ENCODE measurements at regions not wholly inside any gene's neighbourhood (a gene's known extent, or its start where the extent isn't known, plus 50 kb on each side); places are given as distances from the start of the nearest gene placed in this dataset.
A peak's percentile ranks its signal among the peaks of the same experiment; 100 is the strongest.

DNA sequence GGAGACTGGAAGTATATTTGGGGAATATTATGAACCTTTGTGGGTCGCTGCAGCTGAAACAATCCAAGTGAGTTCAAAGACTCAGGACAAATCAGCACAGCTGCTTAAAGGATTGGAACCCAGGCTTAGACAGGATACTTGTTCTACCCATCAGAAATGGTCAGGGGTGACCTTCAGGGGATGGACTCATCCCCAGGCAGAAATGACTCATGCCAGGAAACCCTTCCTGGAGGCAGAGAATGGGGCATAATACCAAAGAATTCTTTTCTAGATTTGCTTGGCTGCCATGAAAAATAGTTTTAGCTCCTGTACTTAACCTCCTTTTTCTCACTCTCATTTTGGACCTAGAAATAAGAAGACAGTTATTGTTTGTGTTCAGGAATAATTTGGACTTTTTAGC is 425.5 kb downstream of the TSN start:
- DNase-seq, result no peak

DNA sequence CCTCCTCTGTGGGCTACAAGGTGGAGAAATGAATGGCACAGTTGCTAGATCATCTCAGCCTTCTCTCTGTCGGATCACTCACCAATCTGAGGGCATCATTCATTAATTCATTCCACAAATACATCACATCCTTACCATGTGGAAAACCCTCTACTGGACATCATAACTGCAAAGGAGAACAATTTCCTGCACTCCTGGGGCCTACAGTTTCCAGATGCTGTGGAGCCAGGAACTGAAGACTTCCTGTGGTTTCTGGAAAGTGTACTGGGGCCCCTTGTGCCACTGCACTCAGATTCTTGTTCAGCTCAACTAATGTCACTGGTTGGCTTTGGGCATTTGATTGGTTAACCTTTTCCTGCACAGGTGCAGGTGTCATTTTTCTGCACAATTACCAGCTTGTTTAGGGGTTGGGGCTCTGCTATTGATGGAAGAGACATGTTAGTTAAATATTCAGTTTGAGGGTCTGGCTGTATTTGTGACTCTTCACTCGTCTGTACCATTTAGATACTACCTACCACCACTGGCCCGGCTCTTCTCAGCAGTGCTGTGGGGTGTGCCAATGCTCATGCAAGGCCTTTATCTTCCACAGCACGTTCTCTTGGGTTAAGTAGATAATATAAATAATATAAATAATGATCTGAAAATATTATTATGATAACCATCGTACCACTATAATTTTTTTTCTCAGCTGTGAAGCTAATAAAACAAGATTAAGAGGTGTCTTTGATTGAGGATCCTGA is 427.3 kb downstream of the TSN start:
- no peak for DNase-seq

DNA sequence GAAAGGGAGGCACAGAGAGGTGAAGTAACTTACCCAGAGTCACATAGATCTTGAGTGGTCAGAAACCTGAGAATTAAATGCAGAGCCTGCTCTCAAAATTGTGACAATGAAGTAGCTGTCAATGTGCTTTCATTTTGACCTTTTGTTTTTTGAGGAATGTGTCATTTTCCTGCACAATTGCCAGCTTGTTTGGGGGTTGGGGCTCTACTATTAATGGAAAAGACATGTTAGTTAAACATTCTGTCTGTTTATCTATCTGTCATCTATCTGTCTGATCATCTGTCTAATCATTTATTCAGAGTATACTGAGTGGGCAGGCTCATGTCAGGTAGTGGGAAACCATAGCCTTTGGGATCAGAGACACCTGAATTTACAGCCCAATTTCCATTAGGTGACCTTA is 428.4 kb downstream of the TSN start:
- DNase-seq, result no peak

DNA sequence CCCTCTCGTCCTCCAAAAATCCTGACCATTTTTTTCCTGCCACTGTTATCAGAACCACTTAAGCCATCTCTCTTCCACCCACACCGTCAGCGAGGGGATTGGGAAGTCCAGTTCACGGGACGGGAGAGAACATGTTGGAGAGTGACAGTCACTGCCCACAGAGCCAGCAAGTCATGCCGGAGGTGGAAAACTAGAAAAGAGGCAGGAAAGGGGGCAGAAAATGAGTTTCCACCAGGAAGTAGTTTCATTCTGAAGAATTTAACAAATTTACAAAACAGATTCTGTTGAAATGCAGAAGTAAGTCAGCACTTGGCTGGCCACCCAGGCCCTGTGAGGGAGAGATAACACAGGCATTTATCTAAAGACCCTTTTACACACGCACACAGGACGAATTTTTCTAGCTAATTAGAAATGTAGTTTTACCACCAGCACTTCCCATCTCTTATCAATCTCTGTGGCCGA is 431.3 kb downstream of the TSN start:
- DNase-seq, result peak; percentile 8 to 71 (median 50)

DNA sequence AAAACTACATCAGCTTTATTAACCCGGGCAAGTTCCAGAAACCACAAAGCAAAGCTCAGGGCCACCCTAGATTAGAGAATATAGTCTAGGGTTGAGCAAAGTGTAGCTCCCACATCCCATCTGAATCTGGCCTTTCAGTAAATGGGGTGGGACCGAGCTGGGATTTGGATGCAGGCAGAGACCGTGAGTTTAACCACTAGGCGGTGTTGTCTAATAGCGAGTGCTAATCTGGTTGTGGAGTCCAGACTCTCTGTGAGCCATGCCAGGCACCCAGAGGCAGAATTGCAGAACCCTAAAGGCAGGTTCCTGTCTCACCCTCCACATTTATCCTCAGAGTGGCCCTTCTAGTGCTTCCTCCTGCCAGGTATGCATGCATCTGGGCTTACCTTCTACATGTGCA is 435.9 kb downstream of the TSN start:
- peak in 2 of 4 experiments; percentile 20 to 28 for DNase-seq

DNA sequence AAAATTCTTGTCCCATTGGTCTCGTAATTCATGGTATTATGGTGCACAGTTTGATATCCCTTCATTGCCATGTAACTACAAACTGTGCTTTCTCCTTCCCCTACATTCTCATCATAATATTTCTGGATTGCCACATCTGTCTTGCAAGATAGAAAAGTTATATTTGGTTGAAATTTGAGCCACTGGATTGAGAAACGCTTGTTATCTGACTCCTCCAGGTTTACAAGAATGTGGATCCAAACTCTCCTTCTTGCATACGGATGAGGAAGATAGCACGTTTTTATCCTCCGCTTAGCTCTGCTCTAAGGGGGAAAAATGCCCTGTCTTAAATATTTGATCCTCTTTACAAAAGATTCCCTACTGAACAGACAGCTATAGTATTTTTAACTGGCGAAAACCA is 438.2 kb downstream of the TSN start:
- DNase-seq, result no peak

DNA sequence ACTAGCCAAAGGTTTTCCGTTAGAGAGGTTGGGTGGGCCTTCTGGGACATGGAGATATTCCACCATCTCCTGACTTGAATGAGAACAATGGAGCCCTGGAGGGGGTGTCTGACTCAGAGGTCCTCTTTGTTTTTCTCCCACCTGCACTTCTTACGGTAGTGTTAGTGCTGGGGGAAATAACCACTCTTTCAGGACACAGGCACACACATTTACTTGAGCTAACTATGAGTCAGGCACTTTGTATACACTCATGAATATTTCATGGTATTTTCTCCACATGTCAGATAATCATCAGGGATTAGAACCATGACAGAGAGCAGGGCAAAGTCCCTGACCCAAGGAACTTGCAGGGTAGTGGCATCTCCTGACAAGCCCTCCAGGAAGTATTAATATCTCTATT is 439.1 kb downstream of the TSN start:
- DNase-seq, result no peak

DNA sequence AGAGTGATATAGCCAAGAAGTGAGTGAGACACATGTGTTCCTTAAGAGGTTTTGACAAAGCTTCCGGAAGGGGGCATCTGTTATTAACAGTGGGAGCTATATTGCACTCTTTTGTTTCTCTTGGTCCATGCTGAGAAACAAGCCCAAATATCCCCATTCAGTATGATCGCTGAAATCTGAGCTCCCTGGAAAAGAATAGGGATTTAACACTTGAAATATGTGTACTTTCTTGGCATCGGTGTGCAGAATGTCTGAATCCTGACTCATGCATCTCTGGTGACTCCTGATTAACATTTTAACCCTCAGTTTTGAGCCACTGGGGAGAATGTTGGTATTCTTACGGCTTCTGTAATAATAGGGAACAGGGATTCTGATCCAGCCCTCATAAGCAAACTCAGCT is 448.1 kb downstream of the TSN start:
- no peak for DNase-seq

DNA sequence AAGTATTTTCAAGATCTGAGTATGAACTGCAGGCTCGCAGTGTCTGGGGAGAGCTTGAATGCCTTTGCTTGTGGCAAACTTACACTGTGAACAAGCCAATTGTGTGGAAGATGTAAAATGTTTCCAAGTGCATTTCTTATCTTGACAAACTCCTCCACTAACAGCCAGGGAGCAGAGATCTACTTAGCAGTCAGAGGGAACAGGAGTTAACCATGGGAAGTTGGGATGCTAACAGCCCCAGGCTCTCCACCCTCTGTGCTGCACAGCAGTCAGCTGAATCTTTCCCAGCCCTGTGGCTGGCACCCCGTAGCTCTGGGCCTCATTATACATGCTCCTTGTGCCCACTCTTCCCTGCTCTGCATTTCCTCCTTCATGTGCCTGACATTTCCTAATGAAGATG is 450.2 kb downstream of the TSN start:
- DNase-seq, result no peak

DNA sequence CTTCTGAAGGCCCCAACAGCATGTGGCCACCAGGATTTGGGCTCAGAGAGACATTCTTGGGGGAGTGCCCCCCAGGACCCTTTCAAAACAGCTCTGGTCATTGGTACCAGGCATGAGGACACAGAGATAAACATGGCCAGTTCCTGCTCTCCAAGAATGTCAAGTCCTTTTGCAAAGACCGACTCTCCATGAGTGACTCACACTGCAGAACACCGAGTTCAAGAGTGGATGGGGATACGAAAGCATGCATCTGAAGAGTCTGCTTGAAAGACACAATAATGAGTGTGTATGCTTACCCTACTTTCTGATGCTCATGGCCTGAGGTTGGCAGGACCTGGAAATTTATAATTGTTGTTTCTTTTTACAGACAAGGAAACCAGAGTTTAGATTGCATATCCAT is 450.6 kb downstream of the TSN start:
- no peak for DNase-seq

DNA sequence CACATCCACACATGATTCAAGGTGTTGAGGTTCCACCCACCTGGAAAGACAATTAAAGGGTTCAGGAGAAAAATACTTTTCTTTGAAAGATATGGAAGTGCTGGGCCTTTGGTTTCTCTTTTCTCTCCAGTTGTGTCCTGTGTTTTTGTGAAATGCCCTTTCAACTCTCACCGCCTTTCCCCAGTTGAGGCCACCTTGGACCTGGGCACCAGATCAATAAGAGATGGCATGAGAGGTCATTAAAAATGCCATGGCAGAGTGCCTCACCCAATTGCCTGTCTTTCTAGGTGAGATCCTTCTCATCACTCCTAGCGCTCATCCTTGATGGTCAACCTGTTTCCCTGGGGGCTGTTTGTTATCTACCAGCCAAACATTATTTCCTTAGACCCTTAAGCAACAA is 453.9 kb downstream of the TSN start:
- DNase-seq, result no peak

DNA sequence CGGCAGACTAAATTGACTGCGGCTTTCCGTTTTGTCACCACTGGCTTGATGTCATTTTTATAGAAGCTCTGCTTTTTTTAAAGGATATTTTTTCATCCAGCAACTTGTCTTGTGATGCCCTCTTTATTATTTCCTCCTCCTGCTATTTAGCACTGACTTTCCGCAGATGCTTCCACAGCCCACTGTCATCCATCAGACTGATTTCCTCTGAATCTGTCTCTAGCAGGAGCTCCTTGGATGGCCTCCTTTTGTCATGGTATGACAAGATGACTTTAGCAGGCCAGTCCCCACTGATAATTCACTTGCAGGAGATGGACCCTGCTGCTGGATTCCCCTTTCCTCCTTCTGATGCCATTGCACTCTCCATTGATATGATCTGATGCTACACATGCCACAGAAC is 454.6 kb downstream of the TSN start:
- DNase-seq, result no peak

DNA sequence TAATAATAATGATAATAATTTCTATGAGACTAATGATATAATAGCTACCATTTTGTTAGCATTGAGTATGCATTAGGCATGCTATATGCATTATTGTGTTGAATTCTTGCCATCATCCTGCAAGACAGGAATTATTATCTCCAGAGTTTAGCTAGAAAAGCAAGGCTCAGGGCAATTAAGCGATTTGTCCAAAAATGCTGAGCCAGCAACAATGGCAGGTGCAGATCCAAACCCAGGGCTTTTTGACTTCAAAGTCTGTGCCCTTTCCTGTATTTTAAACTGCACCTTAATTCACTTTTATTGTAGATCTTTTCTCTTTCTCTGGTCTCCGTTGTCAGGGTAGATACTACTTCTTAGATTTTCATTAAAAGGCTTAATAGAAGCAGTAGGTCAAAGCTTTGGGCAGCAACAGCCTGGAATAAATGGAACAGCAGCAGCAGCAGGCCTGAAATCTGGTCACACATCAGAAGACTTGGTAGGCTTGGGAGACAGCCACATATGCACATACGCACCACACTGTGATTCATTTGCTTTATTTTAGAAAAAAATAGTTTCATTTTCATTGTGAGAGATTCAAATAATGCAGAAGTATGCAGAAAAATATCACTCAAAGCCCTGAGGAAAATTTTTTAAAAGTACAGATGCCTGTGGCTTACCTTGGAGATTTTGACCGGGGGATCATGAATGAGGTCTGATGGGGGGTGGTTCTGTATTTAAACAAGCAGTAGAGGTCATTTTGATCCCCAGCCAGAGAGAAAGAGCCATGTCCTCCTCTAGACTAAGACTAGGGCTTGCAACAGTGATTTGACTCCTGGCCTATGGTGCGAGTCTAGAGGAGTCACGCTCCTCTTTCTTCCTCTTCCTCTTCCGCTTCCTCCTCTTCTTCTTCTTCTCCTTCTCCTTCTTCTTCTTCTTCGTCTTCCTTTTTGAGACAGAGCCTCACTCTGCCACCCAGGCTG is 455.7 kb downstream of the TSN start:
- DNase-seq, result no peak

DNA sequence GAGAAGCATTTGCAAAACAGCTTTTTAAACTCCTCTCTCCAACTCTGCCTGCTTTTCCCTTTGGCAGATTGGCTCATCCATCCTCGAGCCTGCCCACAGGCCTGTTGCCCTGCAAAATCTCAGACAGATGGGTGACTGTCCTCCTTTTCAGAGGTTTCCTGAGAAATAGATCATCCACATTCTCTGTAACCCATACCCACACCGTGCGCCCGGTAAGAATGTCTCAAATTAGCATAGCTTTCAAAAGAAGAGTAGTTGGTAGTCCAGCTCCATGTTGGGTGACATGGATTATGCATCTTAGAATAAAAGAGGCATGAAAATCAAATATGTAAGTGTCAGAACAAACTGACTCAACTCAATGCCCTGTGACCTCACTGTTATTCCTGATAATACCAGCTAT is 457.9 kb downstream of the TSN start:
- DNase-seq, result no peak

DNA sequence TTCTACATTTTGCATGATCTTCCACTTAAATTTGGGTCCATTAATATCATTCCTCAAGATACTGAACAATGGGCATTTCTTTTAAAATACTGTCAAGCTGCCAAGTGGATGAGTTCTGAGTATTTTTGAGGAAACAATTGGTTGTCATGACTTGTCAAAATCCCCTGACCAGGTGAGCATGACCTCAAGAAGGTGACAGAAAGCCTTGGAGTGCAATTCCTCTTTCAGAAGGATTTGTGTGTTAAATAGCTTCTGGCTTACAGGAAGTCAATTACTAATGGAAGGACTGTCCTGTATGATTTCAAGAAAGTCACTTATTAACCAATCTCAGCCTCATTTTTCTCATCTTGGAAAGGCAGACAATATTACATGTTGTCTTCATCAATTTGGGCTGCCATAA is 460.6 kb downstream of the TSN start:
- DNase-seq, result no peak

DNA sequence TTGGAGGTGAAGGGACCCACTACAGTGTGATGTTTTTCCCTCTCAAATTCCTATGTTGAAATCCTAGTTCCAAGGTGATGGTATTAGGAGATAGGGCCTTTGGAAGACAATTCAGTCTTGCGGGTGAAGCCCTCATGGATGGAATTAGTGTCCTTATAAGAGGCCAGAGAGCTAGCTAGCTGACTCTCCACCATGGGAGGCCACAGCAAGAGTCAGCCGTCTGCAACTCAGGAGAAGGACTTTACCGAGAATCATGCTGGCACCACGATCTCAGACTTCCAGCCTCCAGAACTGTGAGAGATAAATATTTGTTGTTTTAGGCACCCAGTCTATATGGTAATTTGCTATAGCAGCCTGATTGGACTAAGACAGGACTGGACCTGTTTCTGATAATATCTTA is 461.4 kb downstream of the TSN start:
- DNase-seq, result no peak

DNA sequence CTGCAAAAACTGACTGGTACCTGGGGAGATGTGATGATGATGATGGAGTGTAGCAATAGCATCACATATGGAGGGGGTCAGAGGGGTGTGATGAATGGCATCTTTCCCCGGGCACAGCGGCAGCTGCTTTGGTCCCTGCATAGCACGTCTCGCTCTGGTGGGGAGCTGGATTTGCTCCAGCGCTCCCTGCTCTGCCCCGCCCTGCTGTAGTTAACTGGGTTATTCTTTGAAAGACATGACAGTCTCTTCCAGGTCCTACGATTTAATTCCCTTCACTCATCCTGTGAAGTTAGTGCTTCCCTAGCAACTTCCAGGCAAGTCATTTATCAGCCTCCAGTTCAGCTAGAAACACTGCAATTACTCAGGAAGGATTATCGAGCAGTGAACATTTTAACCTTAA is 463.1 kb downstream of the TSN start:
- DNase-seq, result no peak

DNA sequence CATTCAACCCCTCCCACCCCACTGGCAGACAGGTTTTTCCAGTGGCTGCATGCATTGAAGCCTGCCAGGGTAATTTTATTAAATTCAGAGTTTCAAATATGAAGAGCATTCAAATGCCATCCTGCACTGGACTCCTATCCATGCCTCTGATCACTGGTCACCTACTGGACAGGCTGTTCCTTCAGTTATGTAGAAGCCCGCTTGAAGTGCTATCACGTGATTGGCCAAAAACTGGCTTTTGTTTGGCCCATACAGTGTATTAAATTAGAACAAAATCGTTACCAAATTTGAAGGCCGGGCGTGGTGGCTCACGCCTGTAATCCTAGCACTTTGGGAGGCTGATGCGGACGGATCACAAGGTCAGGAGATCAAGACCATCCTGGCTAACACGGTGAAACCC is 464.1 kb downstream of the TSN start:
- DNase-seq, result no peak

DNA sequence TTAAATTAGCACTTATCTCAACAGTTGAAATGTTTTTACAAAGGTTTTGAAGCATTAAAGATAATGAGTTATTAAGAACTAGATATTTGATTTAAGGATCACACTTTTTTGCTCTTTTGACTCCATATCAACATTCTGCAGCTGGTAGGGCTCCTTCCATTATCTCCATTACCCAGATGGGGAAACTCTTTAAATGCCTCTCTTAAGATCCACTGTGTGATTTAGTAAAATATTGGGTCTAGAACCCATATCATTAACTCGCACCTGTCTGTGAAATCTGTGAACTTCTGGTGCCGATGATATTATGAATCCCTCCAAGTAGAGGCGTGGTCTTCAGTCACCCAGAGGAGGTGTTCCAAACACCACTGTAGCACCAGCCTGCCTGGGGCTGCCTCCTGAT is 466.2 kb downstream of the TSN start:
- DNase-seq, result no peak

DNA sequence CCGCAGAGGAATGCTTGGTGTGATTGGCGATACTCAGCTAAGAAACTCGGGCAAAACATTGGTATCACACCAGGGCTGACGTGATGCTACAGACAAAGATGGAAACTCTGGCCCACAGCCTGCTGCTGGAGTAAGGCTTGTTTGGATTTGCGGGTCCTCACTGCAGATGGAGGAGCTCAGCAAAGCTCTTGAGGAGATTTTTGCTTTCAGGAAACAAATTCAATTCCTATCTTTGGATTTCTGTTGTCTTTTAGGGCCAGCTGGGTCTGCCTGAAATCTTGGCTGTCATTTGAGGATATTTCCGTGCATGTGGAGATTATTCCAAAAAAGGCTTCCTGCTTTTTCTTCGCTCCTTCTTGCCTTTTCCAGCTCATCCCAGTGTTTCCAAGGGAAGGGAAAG is 475.8 kb downstream of the TSN start:
- no peak for DNase-seq

DNA sequence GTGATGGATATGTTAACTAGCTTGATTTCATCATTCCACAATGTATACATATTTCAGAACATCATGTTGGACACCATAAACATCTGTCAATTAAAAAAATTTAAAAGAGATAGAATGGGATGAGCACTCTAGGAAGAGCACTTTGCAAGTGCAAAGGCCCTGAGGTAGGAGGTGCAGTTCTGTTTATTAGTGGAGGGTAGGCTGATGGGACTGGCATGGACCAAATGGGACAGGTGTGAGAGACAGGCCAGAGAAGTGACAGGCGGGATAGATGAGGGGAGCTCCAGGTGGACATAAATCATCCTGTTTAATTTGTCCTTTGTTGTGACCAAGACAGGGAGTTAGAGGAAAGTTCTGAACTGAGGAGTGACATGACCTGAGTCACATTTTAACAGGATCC is 477.9 kb downstream of the TSN start:
- DNase-seq, result no peak

DNA sequence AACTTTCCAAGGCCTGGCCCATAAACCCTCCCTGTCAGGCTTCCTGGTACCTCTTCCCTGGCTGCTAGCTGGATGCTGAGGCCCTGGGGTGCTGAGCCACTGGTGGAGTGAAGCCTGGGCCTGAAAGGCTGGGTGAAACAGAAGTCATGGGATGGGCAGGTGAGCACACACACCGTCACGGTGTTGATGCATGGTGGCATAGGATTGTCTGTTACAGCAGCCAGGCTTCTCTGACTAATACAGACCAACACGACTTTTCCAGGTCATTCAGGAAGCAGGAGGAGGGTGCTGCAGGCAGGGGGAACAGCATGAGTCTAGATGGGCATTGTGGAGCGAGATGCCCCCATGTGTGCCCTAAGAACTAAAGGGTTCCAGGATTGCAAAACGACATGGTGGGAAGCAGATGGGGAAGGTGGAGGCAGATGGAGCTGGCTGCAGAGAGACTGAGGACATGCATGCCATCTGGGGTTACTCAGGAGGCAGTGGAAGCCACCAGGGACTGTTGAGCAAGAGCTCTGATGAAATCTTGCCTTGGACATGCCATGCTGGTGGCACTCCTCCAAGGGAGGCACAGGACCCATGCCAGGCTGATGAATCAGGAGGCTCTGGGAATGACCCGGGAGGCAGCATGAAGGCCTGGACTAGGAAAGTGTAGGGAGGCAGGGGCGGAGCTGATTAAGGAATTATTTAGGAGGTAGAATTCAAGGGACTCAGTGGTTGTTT is 480.9 kb downstream of the TSN start:
- DNase-seq, result peak in 2 of 4 experiments; percentile 6 to 57

DNA sequence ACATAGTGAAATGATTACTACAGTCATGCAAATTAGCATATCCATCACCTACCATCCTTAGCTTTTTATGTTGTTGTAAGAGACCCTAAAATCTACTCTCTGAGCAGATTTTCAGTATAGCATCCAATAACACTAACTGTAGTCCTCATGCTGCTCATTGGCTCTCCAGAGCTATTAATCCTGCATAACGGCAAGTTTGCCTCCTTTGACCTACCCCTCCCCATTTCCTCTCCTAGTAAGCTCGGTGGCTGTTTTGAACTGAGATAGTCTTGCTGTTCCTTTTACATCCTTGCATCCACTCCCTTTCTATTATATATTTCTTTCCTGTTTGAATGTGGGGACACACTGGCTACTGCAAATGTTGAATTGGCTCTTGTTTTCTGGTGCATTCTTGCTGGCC is 481.5 kb downstream of the TSN start:
- DNase-seq, result no peak

Measured in suppressor macrophage (primary cell).